HepG2 (cell line): ENCODE measurements at regions not wholly inside any gene's neighbourhood (a gene's known extent, or its start where the extent isn't known, plus 50 kb on each side); places are given as distances from the start of the nearest gene placed in this dataset.

Experiments used
- ATAC-seq: fragments of 200-7000 bp; cut with Tn5 transposase; 3 replicates; pipeline ENCODE4 v1.9.1; 2020; ENCODE audit warnings: mild to moderate bottlenecking, moderate library complexity
- BruUV-seq: library from RNA; stranded (reverse); fragments of 400-500 nt; replicated peaks from 2 replicates; lab custom pipeline; 2021; lab: Mats Ljungman, UMichigan
- CTCF ChIA-PET: fragments of 300-600 bp; formaldehyde crosslinking; extraction: SDS; loops from one replicate; lab custom pipeline; 2021; ENCODE audit warnings: low total read pairs, inconsistent platforms, low intra/inter-chr PET ratio; lab: Yijun Ruan, JAX
- POLR2A ChIA-PET: fragments of 350-600 bp; sonication (Branson Sonifier 250); formaldehyde crosslinking; loops from one replicate; lab custom pipeline; 2020; ENCODE audit warnings: antibody characterized with exemption, inconsistent platforms; lab: Yijun Ruan, JAX
- DNase-seq: peaks from one replicate; pipeline ENCODE4 v3.0.0-alpha.2; 2015; ENCODE audit warnings: low spot score
- FAIRE-seq: peaks from 3 replicates; lab custom pipeline; 2011; peaks lifted over from hg19 to GRCh38; lab: Jason Lieb, UNC
- H2AFZ ChIP-seq: one replicate; pipeline ENCODE4 v1.6.1; 2011; ENCODE audit warnings: low read length, inconsistent platforms
- H3K27ac ChIP-seq: fragments of 300-600 bp; 3 replicates; pipeline ENCODE4 v1.8.0; 2011; ENCODE audit warnings: mixed run types, mild to moderate bottlenecking, mixed read lengths, low read length, inconsistent platforms; ENCODE audit not compliant: insufficient read depth; ENCODE audit errors: extremely low read length
- H3K27me3 ChIP-seq, 2 experiments: fragments of 200-600 bp in 1 of 2; 2 replicates in 1 of 2; 3 replicates in 1 of 2; pipeline versions ENCODE4 v1.6.0 to v1.8.0; 2011; ENCODE audit warnings: low read length in 2 of 2, mild to moderate bottlenecking in 2 of 2, moderate library complexity in 2 of 2, inconsistent platforms in 1 of 2; ENCODE audit not compliant: insufficient read depth in 2 of 2, control insufficient read depth in 1 of 2
- H3K36me3 ChIP-seq, 2 experiments: fragments of 200-600 bp in 1 of 2; replicated peaks in 1 of 2; 2 replicates in 1 of 2; 3 replicates in 1 of 2; pipeline versions ENCODE4 v1.5.1 to v1.8.0; 2011; ENCODE audit warnings: low read length in 2 of 2, inconsistent platforms in 1 of 2; ENCODE audit not compliant: insufficient read depth in 2 of 2, control insufficient read depth in 1 of 2
- H3K4me1 ChIP-seq: 2 replicates; pipeline ENCODE4 v1.5.1; 2012; ENCODE audit warnings: low read length, inconsistent platforms; ENCODE audit not compliant: insufficient read depth
- H3K4me2 ChIP-seq: 2 replicates; pipeline ENCODE4 v1.6.0; 2011; ENCODE audit warnings: low read depth, low read length, inconsistent platforms
- H3K4me3 ChIP-seq, 3 experiments: fragments of 200-600 bp in 1 of 3; sonication (generic), shearing (Covaris generic) in 1 of 3; replicated peaks in 1 of 3; 2 replicates each; pipeline ENCODE4 v1.5.1; 2011 to 2016; ENCODE audit warnings: low read length in 3 of 3, inconsistent platforms in 2 of 3, low read depth in 2 of 3, mild to moderate bottlenecking in 2 of 3, control low read depth in 1 of 3, mixed read lengths in 1 of 3; ENCODE audit not compliant: insufficient read depth in 1 of 3
- H3K79me2 ChIP-seq: one replicate; pipeline ENCODE4 v1.6.1; 2011; ENCODE audit warnings: low read length, inconsistent platforms; ENCODE audit not compliant: insufficient read depth
- H3K9ac ChIP-seq: 2 replicates; pipeline ENCODE4 v1.6.0; 2011; ENCODE audit warnings: mild to moderate bottlenecking, low read depth, low read length, inconsistent platforms; ENCODE audit not compliant: insufficient read depth
- H3K9me3 ChIP-seq: 2 replicates; pipeline ENCODE4 v1.5.1; 2012; ENCODE audit warnings: mild to moderate bottlenecking, low read length
- H4K20me1 ChIP-seq: 2 replicates; pipeline ENCODE4 v1.6.0; 2011; ENCODE audit warnings: inconsistent platforms, mild to moderate bottlenecking, low read length, moderate library complexity; ENCODE audit not compliant: insufficient read depth
- AKNA ChIP-seq: sonication (generic); formaldehyde crosslinking; IDR thresholded peaks from 2 replicates; pipeline ENCODE4 v1.4.0; 2020; ENCODE audit warnings: missing genetic modification reagents, borderline replicate concordance
- ATF4 ChIP-seq, 2 experiments: fragments of 450-650 bp in 1 of 2; sonication (generic) in 1 of 2; formaldehyde crosslinking; IDR thresholded peaks; 2 replicates each; pipeline versions ENCODE4 v1.5.0 to v1.8.0; 2020 to 2022; ENCODE audit warnings: mild to moderate bottlenecking in 1 of 2, missing genetic modification reagents in 1 of 2
- ETV5 ChIP-seq: IDR thresholded peaks from 2 replicates; pipeline ENCODE4 v1.6.1; 2018; ENCODE audit warnings: missing biosample characterization, missing genetic modification reagents, inconsistent platforms, borderline replicate concordance
- RBAK ChIP-seq: sonication (generic); formaldehyde crosslinking; IDR thresholded peaks from 2 replicates; pipeline ENCODE4 v1.5.1; 2020; ENCODE audit warnings: mild to moderate bottlenecking, missing genetic modification reagents
- RXRA ChIP-seq: sonication (generic); formaldehyde crosslinking; IDR thresholded peaks from 2 replicates; pipeline ENCODE4 v1.5.1; 2020; ENCODE audit warnings: missing genetic modification reagents
- THRA ChIP-seq: sonication (generic); formaldehyde crosslinking; IDR thresholded peaks from 2 replicates; pipeline ENCODE4 v1.4.0; 2020; ENCODE audit warnings: missing genetic modification reagents, borderline replicate concordance
- ZBTB46 ChIP-seq: sonication (generic); formaldehyde crosslinking; IDR thresholded peaks from 2 replicates; pipeline ENCODE4 v1.4.0; 2020; ENCODE audit warnings: mild to moderate bottlenecking, missing genetic modification reagents, borderline replicate concordance
- ZNF337 ChIP-seq: sonication (generic); formaldehyde crosslinking; IDR thresholded peaks from 2 replicates; pipeline ENCODE4 v1.5.1; 2020; ENCODE audit warnings: missing genetic modification reagents, low read depth, mild to moderate bottlenecking, borderline replicate concordance
- ZNF451 ChIP-seq: sonication (generic); formaldehyde crosslinking; IDR thresholded peaks from 2 replicates; pipeline ENCODE4 v1.5.0; 2020; ENCODE audit warnings: mild to moderate bottlenecking, missing genetic modification reagents
- ZNF564 ChIP-seq: sonication (generic); formaldehyde crosslinking; IDR thresholded peaks from 2 replicates; pipeline ENCODE4 v1.8.1; 2023; ENCODE audit warnings: mild to moderate bottlenecking, missing genetic modification reagents
- ZNF782 ChIP-seq: sonication (generic); formaldehyde crosslinking; IDR thresholded peaks from 2 replicates; pipeline ENCODE4 v1.4.0; 2020; ENCODE audit warnings: missing genetic modification reagents, mild to moderate bottlenecking, borderline replicate concordance
- WGBS: methylation state at CpG from one replicate; pipeline ENCODE4 v1.1.6; 2017; ENCODE audit warnings: low lambda C conversion rate; 5-methylcytosine and 5-hydroxymethylcytosine counted together
- in situ Hi-C: cut with HindIII; loops from 2 replicates; pipeline ENCODE4 v1.10.0; 2017; ENCODE audit warnings: low pct_unique_long_range_greater_than_20kb; ENCODE audit not compliant: extremely low pct_ligation_motif_present
- intact Hi-C: fragments of 100-400 bp; cut with micrococcal nuclease; formaldehyde crosslinking; loops from one replicate; pipeline ENCODE4 v1.10.0; 2022; ENCODE audit not compliant: unreplicated experiment
- TF ChIP-seq, protein P1 (sequence below): sonication (generic); formaldehyde crosslinking; IDR thresholded peaks from 2 replicates; pipeline ENCODE4 v1.8.1; 2022; ENCODE audit warnings: mild to moderate bottlenecking, missing genetic modification reagents
- TF ChIP-seq, protein P2 (sequence below): IDR thresholded peaks from 2 replicates; pipeline ENCODE4 v1.6.1; 2016; ENCODE audit warnings: missing biosample characterization, missing genetic modification reagents, low read depth

DNA sequence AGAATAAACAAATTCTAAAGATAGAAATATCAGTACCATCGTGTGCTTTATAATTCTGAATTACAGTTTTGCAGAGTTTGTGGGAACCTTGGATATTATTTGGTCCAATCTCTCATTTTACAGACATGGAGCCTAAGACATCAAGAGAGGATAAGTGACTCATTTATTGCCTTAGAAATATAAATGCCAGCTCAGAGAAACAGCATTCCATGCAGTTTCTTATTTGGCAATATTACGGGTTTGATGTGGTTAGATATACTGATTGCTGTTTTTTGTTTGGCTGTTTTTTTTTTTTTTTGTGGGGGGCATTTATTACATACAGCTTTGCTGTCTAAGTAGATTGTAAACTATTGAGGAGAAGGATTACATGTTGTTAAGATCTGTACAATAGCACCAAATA is 1241.1 kb upstream of the LRRTM1 start:
- WGBS, result 9% methylated on average over 2 of the region's 2 CpGs
- intact Hi-C loops (no loop called here), in situ Hi-C loops (no loop called here)
- ATAC-seq (no peak), DNase-seq (no peak), FAIRE-seq (no peak)
- H4K20me1 ChIP-seq, result no peaks in the 10 kb centered on the region
- H3K27me3 ChIP-seq, result no peaks in the 10 kb centered on the region
- H3K4me1 ChIP-seq, result no peaks in the 10 kb centered on the region
- no peaks in the 10 kb centered on the region for H3K36me3 ChIP-seq
- ChIA-PET POLR2A (no interaction called here), CTCF (no interaction called here)
- no peak overlapping the region for H3K4me3 ChIP-seq
- H3K4me2 ChIP-seq, result no peak overlapping the region
- no TSS peak for BruUV-seq
- no peak overlapping the region for H2AFZ ChIP-seq
- 0 out of 2 replicates have a peak, but pooled peaks cover 14% of the 10 kb centered on the region for H3K9me3 ChIP-seq
- H3K79me2 ChIP-seq, result no peaks in the 10 kb centered on the region
- no peak overlapping the region for H3K9ac ChIP-seq
- H3K27ac ChIP-seq, result no peak overlapping the region
- TF ChIP-seq ZNF451 (no peak), ETV5 (no peak), RBAK (CRISPR knock-in tag) (no peak), RXRA (CRISPR knock-in tag) (no peak), THRA (no peak), ZNF337 (CRISPR knock-in tag) (no peak), ZBTB46 (no peak), ZNF782 (no peak), ATF4 (CRISPR knock-in tag; IDR thresholded peaks at IDR 0.05) (no peak), ZNF564 (CRISPR knock-in tag) (no peak), AKNA (CRISPR knock-in tag) (no peak)
- TF ChIP-seq, protein P1, sequence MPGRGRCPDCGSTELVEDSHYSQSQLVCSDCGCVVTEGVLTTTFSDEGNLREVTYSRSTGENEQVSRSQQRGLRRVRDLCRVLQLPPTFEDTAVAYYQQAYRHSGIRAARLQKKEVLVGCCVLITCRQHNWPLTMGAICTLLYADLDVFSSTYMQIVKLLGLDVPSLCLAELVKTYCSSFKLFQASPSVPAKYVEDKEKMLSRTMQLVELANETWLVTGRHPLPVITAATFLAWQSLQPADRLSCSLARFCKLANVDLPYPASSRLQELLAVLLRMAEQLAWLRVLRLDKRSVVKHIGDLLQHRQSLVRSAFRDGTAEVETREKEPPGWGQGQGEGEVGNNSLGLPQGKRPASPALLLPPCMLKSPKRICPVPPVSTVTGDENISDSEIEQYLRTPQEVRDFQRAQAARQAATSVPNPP, result no peak
- TF ChIP-seq, protein P2, sequence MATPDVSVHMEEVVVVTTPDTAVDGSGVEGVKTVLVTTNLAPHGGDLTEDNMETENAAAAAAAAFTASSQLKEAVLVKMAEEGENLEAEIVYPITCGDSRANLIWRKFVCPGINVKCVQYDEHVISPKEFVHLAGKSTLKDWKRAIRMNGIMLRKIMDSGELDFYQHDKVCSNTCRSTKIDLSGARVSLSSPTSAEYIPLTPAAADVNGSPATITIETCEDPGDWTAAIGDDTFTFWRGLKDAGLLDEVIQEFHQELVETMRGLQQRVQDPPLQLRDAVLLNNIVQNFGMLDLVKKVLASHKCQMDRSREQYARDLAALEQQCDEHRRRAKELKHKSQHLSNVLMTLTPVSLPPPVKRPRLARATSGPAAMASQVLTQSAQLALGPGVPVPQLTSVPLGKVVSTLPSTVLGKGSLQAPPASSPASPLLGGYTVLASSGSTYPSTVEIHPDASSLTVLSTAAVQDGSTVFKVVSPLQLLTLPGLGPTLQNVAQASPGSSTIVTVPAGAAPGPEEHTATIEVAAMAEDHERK (CRISPR knock-in tag), result no peak
